ENCODE measurements at regions not wholly inside any gene's neighbourhood (a gene's known extent, or its start where the extent isn't known, plus 50 kb on each side); places are given as distances from the start of the nearest gene placed in this dataset.

DNA sequence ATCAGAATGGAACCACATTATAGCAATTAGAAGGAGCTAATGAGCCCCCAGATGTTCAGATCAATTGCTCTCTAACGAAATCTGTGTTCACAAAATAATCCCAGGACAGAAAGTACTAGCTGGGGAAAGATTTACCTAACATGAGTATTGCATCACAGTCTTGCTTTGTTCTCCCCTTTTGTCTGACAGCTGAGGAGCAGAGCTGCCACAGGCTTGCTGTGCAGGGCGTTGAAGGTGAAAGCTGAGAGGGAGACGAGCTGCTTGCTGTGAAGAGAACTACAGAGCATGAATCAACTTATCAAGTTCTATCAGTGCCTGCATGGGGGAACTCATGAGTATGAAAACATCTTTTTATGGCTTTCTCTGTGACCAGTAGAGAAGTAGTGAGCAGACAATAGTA lies 441.2 kb downstream of the CENPC start:
- TF ChIP-seq GABPA (IDR thresholded peaks at IDR 0.05; ENCODE audit: low read depth) (no peak), POLR2AphosphoS5 (IDR thresholded peaks at IDR 0.05; ENCODE audit: low read depth) (no peak), SPI1 (IDR thresholded peaks at IDR 0.05; ENCODE audit: borderline replicate concordance, low read depth) (no peak)
- TF ChIP-seq, protein P1, sequence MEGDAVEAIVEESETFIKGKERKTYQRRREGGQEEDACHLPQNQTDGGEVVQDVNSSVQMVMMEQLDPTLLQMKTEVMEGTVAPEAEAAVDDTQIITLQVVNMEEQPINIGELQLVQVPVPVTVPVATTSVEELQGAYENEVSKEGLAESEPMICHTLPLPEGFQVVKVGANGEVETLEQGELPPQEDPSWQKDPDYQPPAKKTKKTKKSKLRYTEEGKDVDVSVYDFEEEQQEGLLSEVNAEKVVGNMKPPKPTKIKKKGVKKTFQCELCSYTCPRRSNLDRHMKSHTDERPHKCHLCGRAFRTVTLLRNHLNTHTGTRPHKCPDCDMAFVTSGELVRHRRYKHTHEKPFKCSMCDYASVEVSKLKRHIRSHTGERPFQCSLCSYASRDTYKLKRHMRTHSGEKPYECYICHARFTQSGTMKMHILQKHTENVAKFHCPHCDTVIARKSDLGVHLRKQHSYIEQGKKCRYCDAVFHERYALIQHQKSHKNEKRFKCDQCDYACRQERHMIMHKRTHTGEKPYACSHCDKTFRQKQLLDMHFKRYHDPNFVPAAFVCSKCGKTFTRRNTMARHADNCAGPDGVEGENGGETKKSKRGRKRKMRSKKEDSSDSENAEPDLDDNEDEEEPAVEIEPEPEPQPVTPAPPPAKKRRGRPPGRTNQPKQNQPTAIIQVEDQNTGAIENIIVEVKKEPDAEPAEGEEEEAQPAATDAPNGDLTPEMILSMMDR (IDR thresholded peaks at IDR 0.05; ENCODE audit: insufficient read depth, low read length) = no peak
- TF ChIP-seq, protein P2, sequence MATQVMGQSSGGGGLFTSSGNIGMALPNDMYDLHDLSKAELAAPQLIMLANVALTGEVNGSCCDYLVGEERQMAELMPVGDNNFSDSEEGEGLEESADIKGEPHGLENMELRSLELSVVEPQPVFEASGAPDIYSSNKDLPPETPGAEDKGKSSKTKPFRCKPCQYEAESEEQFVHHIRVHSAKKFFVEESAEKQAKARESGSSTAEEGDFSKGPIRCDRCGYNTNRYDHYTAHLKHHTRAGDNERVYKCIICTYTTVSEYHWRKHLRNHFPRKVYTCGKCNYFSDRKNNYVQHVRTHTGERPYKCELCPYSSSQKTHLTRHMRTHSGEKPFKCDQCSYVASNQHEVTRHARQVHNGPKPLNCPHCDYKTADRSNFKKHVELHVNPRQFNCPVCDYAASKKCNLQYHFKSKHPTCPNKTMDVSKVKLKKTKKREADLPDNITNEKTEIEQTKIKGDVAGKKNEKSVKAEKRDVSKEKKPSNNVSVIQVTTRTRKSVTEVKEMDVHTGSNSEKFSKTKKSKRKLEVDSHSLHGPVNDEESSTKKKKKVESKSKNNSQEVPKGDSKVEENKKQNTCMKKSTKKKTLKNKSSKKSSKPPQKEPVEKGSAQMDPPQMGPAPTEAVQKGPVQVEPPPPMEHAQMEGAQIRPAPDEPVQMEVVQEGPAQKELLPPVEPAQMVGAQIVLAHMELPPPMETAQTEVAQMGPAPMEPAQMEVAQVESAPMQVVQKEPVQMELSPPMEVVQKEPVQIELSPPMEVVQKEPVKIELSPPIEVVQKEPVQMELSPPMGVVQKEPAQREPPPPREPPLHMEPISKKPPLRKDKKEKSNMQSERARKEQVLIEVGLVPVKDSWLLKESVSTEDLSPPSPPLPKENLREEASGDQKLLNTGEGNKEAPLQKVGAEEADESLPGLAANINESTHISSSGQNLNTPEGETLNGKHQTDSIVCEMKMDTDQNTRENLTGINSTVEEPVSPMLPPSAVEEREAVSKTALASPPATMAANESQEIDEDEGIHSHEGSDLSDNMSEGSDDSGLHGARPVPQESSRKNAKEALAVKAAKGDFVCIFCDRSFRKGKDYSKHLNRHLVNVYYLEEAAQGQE (IDR thresholded peaks at IDR 0.05; ENCODE audit: insufficient replicate concordance, low read depth) = no peak
- no peak for DNase-seq (ENCODE audit: low read depth in 1 of 2, low spot score in 1 of 2)

DNA sequence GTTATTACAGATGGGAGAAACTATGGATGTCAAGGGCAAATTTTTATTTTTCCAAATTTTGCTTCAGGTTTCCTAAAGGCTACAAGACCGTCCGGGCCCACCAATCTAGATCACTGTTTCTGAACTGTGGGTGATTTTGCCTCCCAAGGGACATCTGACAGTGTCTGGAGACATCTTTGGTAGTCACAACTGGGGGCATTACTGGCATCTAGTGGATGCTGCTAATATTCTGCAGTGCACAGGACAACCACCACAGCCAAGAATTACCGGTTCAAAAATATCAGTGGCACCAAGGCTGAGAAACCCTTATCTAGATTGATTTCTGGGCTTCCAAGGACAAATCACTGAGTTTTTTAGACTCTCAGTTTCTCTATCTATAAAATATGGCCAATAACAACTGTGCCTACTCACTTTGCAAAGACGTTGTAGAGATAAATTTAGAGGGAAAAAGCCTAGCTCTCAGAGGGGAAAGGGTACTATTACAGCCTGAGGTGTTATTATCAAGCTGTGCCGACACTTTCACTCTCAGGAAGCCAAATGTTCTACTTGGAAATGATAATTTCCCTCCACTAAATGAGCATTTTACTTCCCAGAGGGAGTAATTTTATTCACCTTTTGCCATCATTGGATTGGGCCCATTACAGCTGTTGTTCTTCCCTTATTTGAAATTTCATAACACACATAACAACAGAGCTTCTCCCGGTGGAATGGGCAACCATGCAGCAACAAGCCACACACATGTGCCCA lies 442.1 kb downstream of the CENPC start:
- H3K27ac ChIP-seq (replicated peaks) = no peak overlapping the region
- DNase-seq (ENCODE audit: low read depth in 1 of 2, low spot score in 1 of 2) = no peak
- TF ChIP-seq, protein P2 (IDR thresholded peaks at IDR 0.05; ENCODE audit: insufficient replicate concordance, low read depth) = no peak
- TF ChIP-seq GABPA (IDR thresholded peaks at IDR 0.05; ENCODE audit: low read depth) (no peak), POLR2AphosphoS5 (IDR thresholded peaks at IDR 0.05; ENCODE audit: low read depth) (no peak), SPI1 (IDR thresholded peaks at IDR 0.05; ENCODE audit: borderline replicate concordance, low read depth) (no peak)
- TF ChIP-seq, protein P1 (IDR thresholded peaks at IDR 0.05; ENCODE audit: insufficient read depth, low read length) = no peak
- H3K27me3 ChIP-seq (ENCODE audit: insufficient read depth, poor library complexity, severe bottlenecking) = no peaks in the 10 kb centered on the region
- no peak overlapping the region for H3K4me3 ChIP-seq (replicated peaks; ENCODE audit: insufficient read depth, low read length)

More for the DNA sequence above, 441.2 kb downstream of the CENPC start:
- H3K4me3 ChIP-seq (replicated peaks; ENCODE audit: insufficient read depth, low read length) = no peak overlapping the region
- H3K27ac ChIP-seq (replicated peaks) = no peak overlapping the region
- no peaks in the 10 kb centered on the region for H3K27me3 ChIP-seq (ENCODE audit: insufficient read depth, poor library complexity, severe bottlenecking)

DNA sequence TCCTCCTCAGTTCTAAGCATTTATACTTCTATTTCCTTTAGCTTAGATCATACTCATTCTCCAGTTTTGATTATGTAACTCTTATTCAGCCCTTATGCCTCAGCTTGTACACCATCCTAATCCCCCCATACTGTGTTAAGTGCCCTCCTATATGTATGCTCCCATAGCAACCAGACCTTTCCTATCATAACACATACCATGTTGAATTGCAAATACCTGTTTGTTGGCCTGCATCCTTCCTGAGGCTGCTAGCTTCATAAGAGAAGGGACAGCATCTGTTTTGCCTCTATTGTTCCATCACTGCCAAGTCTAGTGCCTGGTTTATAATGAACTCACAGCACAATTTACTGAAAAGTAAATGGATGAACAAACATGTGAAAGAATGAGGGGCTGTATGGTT lies 443.7 kb downstream of the CENPC start:
- no peak overlapping the region for H3K4me3 ChIP-seq (replicated peaks; ENCODE audit: insufficient read depth, low read length)
- no peaks in the 10 kb centered on the region for H3K27me3 ChIP-seq (ENCODE audit: insufficient read depth, poor library complexity, severe bottlenecking)
- no peak for DNase-seq (ENCODE audit: low read depth in 1 of 2, low spot score in 1 of 2)
- no peak overlapping the region for H3K27ac ChIP-seq (replicated peaks)
- TF ChIP-seq SPI1 (IDR thresholded peaks at IDR 0.05; ENCODE audit: borderline replicate concordance, low read depth) (no peak), GABPA (IDR thresholded peaks at IDR 0.05; ENCODE audit: low read depth) (no peak), POLR2AphosphoS5 (IDR thresholded peaks at IDR 0.05; ENCODE audit: low read depth) (no peak)
- TF ChIP-seq, protein P2 (IDR thresholded peaks at IDR 0.05; ENCODE audit: insufficient replicate concordance, low read depth) = no peak
- TF ChIP-seq, protein P1 (IDR thresholded peaks at IDR 0.05; ENCODE audit: insufficient read depth, low read length) = no peak

Measured in HL-60 (cell line).